CD14-positive monocyte (primary cell): ENCODE measurements at regions not wholly inside any gene's neighbourhood (a gene's known extent, or its start where the extent isn't known, plus 50 kb on each side); places are given as distances from the start of the nearest gene placed in this dataset.

Experiments
- DNase-seq, 3 donors: peaks; one replicate each; pipeline ENCODE4 v3.0.0-alpha.2; 2011 to 2022
- H2AFZ ChIP-seq: 2 replicates; pipeline ENCODE4 v1.6.0; 2012; ENCODE audit warnings: mild to moderate bottlenecking, low read depth, low read length, inconsistent platforms; ENCODE audit not compliant: insufficient read depth, poor library complexity, severe bottlenecking
- H3K27ac ChIP-seq, 2 donors: 1 replicate in 1 of 2; 2 replicates in 1 of 2; pipeline ENCODE4 v1.5.1; 2012 to 2013; ENCODE audit warnings: low read length in 2 of 2, control low read depth in 1 of 2, inconsistent platforms in 1 of 2, low read depth in 1 of 2, mild to moderate bottlenecking in 1 of 2
- H3K27me3 ChIP-seq, 2 donors: one replicate each; pipeline versions ENCODE4 v1.6.0 to v1.6.1; 2011 to 2013; ENCODE audit warnings: low read length in 2 of 2; ENCODE audit not compliant: control insufficient read depth in 2 of 2, insufficient read depth in 2 of 2
- H3K36me3 ChIP-seq, 2 donors: replicated peaks in 1 of 2; 1 replicate in 1 of 2; 2 replicates in 1 of 2; pipeline versions ENCODE4 v1.5.1 to v1.6.1; 2012 to 2013; ENCODE audit warnings: low read length in 2 of 2, control low read depth in 1 of 2, inconsistent platforms in 1 of 2, mild to moderate bottlenecking in 1 of 2; ENCODE audit not compliant: insufficient read depth in 2 of 2, control insufficient read depth in 1 of 2
- H3K4me1 ChIP-seq, 2 donors: 1 replicate in 1 of 2; 2 replicates in 1 of 2; pipeline versions ENCODE4 v1.5.1 to v1.6.1; 2012 to 2013; ENCODE audit warnings: low read length in 2 of 2, control low read depth in 1 of 2, inconsistent platforms in 1 of 2, mild to moderate bottlenecking in 1 of 2, moderate library complexity in 1 of 2; ENCODE audit not compliant: insufficient read depth in 2 of 2, control insufficient read depth in 1 of 2
- H3K4me2 ChIP-seq: replicated peaks from 2 replicates; pipeline ENCODE3; 2012; ENCODE audit warnings: low read length, moderate library complexity, mild to moderate bottlenecking; ENCODE audit not compliant: poor library complexity, severe bottlenecking; ENCODE audit errors: extremely low read depth
- H3K4me3 ChIP-seq, 3 experiments: fragments of 200-600 bp in 1 of 3; sonication (generic) in 1 of 3; replicated peaks in 1 of 3; 1 replicate in 2 of 3; 2 replicates in 1 of 3; pipeline ENCODE4 v1.5.1; 2011 to 2013; ENCODE audit warnings: low read length in 3 of 3, mild to moderate bottlenecking in 3 of 3, control low read depth in 2 of 3, low read depth in 2 of 3, inconsistent platforms in 1 of 3, moderate library complexity in 1 of 3
- H3K79me2 ChIP-seq: 2 replicates; pipeline ENCODE4 v1.6.0; 2012; ENCODE audit warnings: mild to moderate bottlenecking, control low read depth, inconsistent platforms, low read length, moderate library complexity; ENCODE audit not compliant: insufficient read depth
- H3K9ac ChIP-seq: 2 replicates; pipeline ENCODE4 v1.6.0; 2017; ENCODE audit warnings: low read length, mild to moderate bottlenecking; ENCODE audit not compliant: insufficient read depth, poor library complexity, severe bottlenecking
- H3K9me3 ChIP-seq, 2 donors: replicated peaks in 1 of 2; 1 replicate in 1 of 2; 2 replicates in 1 of 2; pipeline versions ENCODE4 v1.5.1 to v1.6.1; 2012 to 2013; ENCODE audit warnings: low read length in 2 of 2, control low read depth in 1 of 2; ENCODE audit not compliant: control insufficient read depth in 1 of 2, insufficient read depth in 1 of 2
- H4K20me1 ChIP-seq: 2 replicates; pipeline ENCODE4 v1.6.0; 2012; ENCODE audit warnings: mild to moderate bottlenecking, low read length, control low read depth, moderate library complexity; ENCODE audit not compliant: insufficient read depth
- H3K27ac Mint-ChIP-seq, 7 donors: one replicate each; pipeline ENCODE4 v1.8.0; 2020; ENCODE audit warnings: mild to moderate bottlenecking in 7 of 7, mixed read lengths in 7 of 7, moderate library complexity in 6 of 7, inconsistent platforms in 2 of 7
- H3K27me3 Mint-ChIP-seq, 3 donors: one replicate each; pipeline ENCODE4 v1.8.0; 2021 to 2022; ENCODE audit warnings: low read depth in 3 of 3, mild to moderate bottlenecking in 3 of 3, mixed read lengths in 3 of 3, moderate library complexity in 3 of 3, inconsistent platforms in 1 of 3
- H3K36me3 Mint-ChIP-seq, 2 donors: one replicate each; pipeline ENCODE4 v1.8.0; 2020; ENCODE audit warnings: mixed read lengths in 2 of 2, inconsistent platforms in 1 of 2, mild to moderate bottlenecking in 1 of 2
- H3K4me1 Mint-ChIP-seq: one replicate; pipeline ENCODE4 v1.8.0; 2020; ENCODE audit warnings: mild to moderate bottlenecking, mixed read lengths
- H3K4me3 Mint-ChIP-seq, 2 donors: one replicate each; pipeline ENCODE4 v1.8.0; 2020; ENCODE audit warnings: mild to moderate bottlenecking in 2 of 2, mixed read lengths in 2 of 2, moderate library complexity in 1 of 2
- H3K9me3 Mint-ChIP-seq, 7 donors: one replicate each; pipeline ENCODE4 v1.8.0; 2020 to 2022; ENCODE audit warnings: mixed read lengths in 7 of 7, mild to moderate bottlenecking in 6 of 7, moderate library complexity in 6 of 7, inconsistent platforms in 2 of 7
- WGBS: methylation state at CpG from one replicate; pipeline ENCODE4 v1.1.5; 2013; ENCODE audit warnings: missing lambda C conversion rate; ENCODE audit not compliant: insufficient coverage; 5-methylcytosine and 5-hydroxymethylcytosine counted together
- intact Hi-C, 2 donors: fragments of 100-400 bp; cut with micrococcal nuclease; formaldehyde crosslinking; loops; one replicate each; pipeline versions ENCODE4 v1.15.0 to v1.15.1; 2023
- TF ChIP-seq, protein P1 (sequence below): fragments of 200-600 bp; IDR thresholded peaks from one replicate; pipeline ENCODE4 v1.8.0; 2022; ENCODE audit warnings: antibody characterized with exemption, mild to moderate bottlenecking

DNA sequence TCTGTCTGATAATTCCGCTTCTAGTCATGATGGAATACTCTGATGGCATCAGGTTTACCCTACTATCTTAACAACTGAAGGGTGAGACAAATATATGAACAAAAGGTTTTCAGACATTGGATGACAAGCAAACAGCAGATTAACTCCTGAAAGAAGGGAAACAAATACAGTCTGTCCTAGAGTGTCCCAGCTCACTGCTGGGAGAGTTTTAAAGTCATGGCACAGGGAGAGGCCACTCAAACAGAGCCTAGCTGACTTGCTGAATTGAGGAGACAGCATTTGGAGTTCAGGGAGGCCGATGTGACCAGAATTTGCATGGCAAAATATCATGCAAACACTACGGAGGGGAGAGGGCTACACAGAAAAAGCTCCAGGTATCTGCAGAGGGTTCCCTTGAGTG, 73.1 kb downstream of the MDH2 start:
- H3K9me3 Mint-ChIP-seq, result no peaks in the 10 kb centered on the region
- no peak overlapping the region for H3K9ac ChIP-seq
- no peak overlapping the region for H2AFZ ChIP-seq
- H3K9me3 ChIP-seq, result no peaks in the 10 kb centered on the region
- no peaks in the 10 kb centered on the region for H3K36me3 Mint-ChIP-seq
- no peak overlapping the region for H3K27ac ChIP-seq
- peaks cover 0 to 3% (median 3%) of the 10 kb centered on the region in 3 donors for H3K27me3 Mint-ChIP-seq
- no CpG with 5 or more reads among the region's 3 CpGs for WGBS
- no peaks in the 10 kb centered on the region for H4K20me1 ChIP-seq
- no peaks in the 10 kb centered on the region for H3K27me3 ChIP-seq
- no peaks in the 10 kb centered on the region for H3K36me3 ChIP-seq
- peak overlapping the region in 1 of 7 donors; percentile 26 for H3K27ac Mint-ChIP-seq
- intact Hi-C loops, result no loop called here
- no peak for DNase-seq
- no peak overlapping the region for H3K4me2 ChIP-seq
- H3K4me1 Mint-ChIP-seq, result peaks cover 2% of the 10 kb centered on the region
- no peaks in the 10 kb centered on the region for H3K4me1 ChIP-seq
- no peaks in the 10 kb centered on the region for H3K79me2 ChIP-seq
- no peak overlapping the region for H3K4me3 Mint-ChIP-seq
- H3K4me3 ChIP-seq, result no peak overlapping the region
- TF ChIP-seq, protein P1, sequence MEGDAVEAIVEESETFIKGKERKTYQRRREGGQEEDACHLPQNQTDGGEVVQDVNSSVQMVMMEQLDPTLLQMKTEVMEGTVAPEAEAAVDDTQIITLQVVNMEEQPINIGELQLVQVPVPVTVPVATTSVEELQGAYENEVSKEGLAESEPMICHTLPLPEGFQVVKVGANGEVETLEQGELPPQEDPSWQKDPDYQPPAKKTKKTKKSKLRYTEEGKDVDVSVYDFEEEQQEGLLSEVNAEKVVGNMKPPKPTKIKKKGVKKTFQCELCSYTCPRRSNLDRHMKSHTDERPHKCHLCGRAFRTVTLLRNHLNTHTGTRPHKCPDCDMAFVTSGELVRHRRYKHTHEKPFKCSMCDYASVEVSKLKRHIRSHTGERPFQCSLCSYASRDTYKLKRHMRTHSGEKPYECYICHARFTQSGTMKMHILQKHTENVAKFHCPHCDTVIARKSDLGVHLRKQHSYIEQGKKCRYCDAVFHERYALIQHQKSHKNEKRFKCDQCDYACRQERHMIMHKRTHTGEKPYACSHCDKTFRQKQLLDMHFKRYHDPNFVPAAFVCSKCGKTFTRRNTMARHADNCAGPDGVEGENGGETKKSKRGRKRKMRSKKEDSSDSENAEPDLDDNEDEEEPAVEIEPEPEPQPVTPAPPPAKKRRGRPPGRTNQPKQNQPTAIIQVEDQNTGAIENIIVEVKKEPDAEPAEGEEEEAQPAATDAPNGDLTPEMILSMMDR, result no peak

DNA sequence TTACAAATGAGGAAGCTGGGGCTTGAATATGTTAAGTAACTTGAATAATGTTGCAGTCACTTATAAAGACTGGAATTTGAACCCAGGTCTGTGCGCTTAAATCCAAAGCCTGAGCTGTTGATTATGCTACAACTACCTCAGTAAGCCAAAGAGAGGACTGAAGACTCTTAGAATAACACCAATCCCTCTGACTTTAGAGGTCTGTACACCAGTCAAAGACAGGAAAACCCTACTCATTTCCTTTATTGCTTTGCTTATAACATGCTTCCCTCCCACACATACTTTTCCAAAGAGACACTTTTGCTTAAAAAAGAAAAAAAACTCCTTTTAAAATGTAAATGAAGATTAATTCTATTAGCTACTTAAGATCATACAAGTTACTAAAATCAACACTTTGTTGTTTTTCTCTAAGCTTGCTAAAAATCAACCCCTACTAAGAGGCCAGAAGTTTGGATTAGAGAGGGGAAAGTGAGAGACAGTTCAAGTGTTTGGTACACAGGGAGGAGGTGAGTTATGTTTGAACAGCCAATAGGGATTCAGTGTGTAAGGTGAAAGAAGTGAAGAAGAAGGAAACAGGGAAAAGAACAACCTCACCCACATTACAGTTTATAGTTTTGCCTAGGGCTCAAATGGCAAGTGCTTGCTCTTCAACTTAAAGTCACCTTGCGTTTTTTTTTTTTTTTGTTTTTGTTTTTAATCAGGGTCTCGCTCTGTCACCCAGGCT, 74.8 kb downstream of the MDH2 start:
- Mint-ChIP-seq H3K27me3 (peaks cover 0 to 4% (median 3%) of the 10 kb centered on the region in 3 donors), H3K4me1 (no peaks in the 10 kb centered on the region), H3K36me3 (no peaks in the 10 kb centered on the region), H3K27ac (peak overlapping the region in 1 of 7 donors; percentile 53), H3K4me3 (no peak overlapping the region), H3K9me3 (no peaks in the 10 kb centered on the region)
- Histone ChIP-seq H3K4me3 (no peak overlapping the region), H3K79me2 (no peaks in the 10 kb centered on the region), H3K9ac (no peak overlapping the region), H3K36me3 (no peaks in the 10 kb centered on the region), H3K27ac (no peak overlapping the region), H3K27me3 (no peaks in the 10 kb centered on the region), H3K4me2 (no peak overlapping the region), H4K20me1 (no peaks in the 10 kb centered on the region), H3K4me1 (no peaks in the 10 kb centered on the region), H2AFZ (no peak overlapping the region), H3K9me3 (no peaks in the 10 kb centered on the region)
- DNase-seq, result no peak
- WGBS, result no CpG with 5 or more reads among the region's 3 CpGs
- TF ChIP-seq, protein P1, result no peak
- intact Hi-C loops, result no loop called here
